Ishikawa (cell line): ENCODE measurements at regions not wholly inside any gene's neighbourhood (a gene's known extent, or its start where the extent isn't known, plus 50 kb on each side); places are given as distances from the start of the nearest gene placed in this dataset.

Experiments used
- CEBPB ChIP-seq: IDR thresholded peaks from 2 replicates; pipeline ENCODE4 v1.6.1; 2012
- CREB1 ChIP-seq: IDR thresholded peaks from 2 replicates; pipeline ENCODE4 v1.6.1; 2012; ENCODE audit warnings: low read depth
- EP300 ChIP-seq: IDR thresholded peaks from 2 replicates; pipeline ENCODE4 v1.6.1; 2012; ENCODE audit warnings: borderline replicate concordance
- TAF1 ChIP-seq: IDR thresholded peaks from 2 replicates; pipeline ENCODE4 v1.6.1; 2012; ENCODE audit warnings: low read depth, mild to moderate bottlenecking
- TCF12 ChIP-seq: IDR thresholded peaks from 2 replicates; pipeline ENCODE4 v1.6.1; 2012; ENCODE audit warnings: low read depth
- TF ChIP-seq, protein P1 (sequence below): IDR thresholded peaks from 2 replicates; pipeline ENCODE4 v1.6.1; 2012
- TF ChIP-seq, protein P2 (sequence below): IDR thresholded peaks from 2 replicates; pipeline ENCODE4 v1.6.1; 2012; ENCODE audit warnings: low read depth, mild to moderate bottlenecking

DNA sequence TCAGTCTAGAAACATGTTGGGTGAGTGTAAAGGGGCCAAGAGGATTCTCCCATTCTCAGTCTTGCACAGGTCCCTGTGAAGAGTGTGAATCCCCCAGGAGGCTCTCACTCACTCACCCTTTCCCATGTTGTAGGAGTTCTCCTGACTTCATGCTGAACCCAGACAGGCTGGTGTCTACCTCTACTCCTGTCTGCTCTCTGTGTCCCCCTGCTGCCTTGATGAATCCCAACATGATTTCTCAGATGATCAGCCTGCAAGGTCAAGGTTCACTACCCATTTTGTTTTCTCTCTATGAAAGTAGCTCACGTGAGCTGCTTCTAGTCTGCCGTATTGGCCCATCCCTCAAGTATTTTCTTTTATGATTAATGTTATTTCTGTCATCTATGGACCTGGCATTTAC, 500.6 kb downstream of the ETS1 start:
- TF ChIP-seq CEBPB (no peak), CREB1 (no peak), TAF1 (no peak), TCF12 (no peak), EP300 (no peak)
- TF ChIP-seq, protein P1, sequence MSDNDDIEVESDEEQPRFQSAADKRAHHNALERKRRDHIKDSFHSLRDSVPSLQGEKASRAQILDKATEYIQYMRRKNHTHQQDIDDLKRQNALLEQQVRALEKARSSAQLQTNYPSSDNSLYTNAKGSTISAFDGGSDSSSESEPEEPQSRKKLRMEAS: no peak
- TF ChIP-seq, protein P2, sequence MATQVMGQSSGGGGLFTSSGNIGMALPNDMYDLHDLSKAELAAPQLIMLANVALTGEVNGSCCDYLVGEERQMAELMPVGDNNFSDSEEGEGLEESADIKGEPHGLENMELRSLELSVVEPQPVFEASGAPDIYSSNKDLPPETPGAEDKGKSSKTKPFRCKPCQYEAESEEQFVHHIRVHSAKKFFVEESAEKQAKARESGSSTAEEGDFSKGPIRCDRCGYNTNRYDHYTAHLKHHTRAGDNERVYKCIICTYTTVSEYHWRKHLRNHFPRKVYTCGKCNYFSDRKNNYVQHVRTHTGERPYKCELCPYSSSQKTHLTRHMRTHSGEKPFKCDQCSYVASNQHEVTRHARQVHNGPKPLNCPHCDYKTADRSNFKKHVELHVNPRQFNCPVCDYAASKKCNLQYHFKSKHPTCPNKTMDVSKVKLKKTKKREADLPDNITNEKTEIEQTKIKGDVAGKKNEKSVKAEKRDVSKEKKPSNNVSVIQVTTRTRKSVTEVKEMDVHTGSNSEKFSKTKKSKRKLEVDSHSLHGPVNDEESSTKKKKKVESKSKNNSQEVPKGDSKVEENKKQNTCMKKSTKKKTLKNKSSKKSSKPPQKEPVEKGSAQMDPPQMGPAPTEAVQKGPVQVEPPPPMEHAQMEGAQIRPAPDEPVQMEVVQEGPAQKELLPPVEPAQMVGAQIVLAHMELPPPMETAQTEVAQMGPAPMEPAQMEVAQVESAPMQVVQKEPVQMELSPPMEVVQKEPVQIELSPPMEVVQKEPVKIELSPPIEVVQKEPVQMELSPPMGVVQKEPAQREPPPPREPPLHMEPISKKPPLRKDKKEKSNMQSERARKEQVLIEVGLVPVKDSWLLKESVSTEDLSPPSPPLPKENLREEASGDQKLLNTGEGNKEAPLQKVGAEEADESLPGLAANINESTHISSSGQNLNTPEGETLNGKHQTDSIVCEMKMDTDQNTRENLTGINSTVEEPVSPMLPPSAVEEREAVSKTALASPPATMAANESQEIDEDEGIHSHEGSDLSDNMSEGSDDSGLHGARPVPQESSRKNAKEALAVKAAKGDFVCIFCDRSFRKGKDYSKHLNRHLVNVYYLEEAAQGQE: no peak
